Fibroblast of skin of abdomen (primary cell): ENCODE measurements at regions not wholly inside any gene's neighbourhood (a gene's known extent, or its start where the extent isn't known, plus 50 kb on each side); places are given as distances from the start of the nearest gene placed in this dataset.
"Not testable (repeated sequence)": the region's sequence is repeated elsewhere in the genome, so short reads cannot be mapped to it uniquely, and the experiment has no call there.

Experiments
- DNase-seq: peaks from one replicate; pipeline ENCODE4 v3.0.0-alpha.2; 2013

GRCh38 chr1:234861024-234861620 lies 251.1 kb upstream of the IRF2BP2 start:
- no peak for DNase-seq

- DNase-seq: no peak
Observed at GRCh38 chr1:234858722-234859121, 248.7 kb upstream of the IRF2BP2 start.

GRCh38 chr1:234856845-234857245 lies 246.9 kb upstream of the IRF2BP2 start:
- DNase-seq: no peak

GRCh38 chr1:234855851-234856250 lies 245.9 kb upstream of the IRF2BP2 start:
- DNase-seq: no peak

GRCh38 chr1:234854645-234855039 lies 244.7 kb upstream of the IRF2BP2 start:
- DNase-seq: no peak

GRCh38 chr1:234853906-234854644 lies 244.1 kb upstream of the IRF2BP2 start:
- no peak for DNase-seq

GRCh38 chr1:234852659-234853058 lies 242.7 kb upstream of the IRF2BP2 start:
- DNase-seq: no peak

GRCh38 chr1:234851450-234852438 lies 241.8 kb upstream of the IRF2BP2 start:
- DNase-seq: no peak

- DNase-seq: no peak
Observed at GRCh38 chr1:234849832-234850231, 239.9 kb upstream of the IRF2BP2 start.

GRCh38 chr1:234848972-234849649 lies 239.1 kb upstream of the IRF2BP2 start:
- peak; percentile 87 for DNase-seq

GRCh38 chr1:234846813-234847212 lies 236.8 kb upstream of the IRF2BP2 start:
- DNase-seq: not testable (repeated sequence)

- no peak for DNase-seq
Observed at GRCh38 chr1:234845836-234846235, 235.9 kb upstream of the IRF2BP2 start.

GRCh38 chr1:234845097-234845660 lies 235.2 kb upstream of the IRF2BP2 start:
- DNase-seq: no peak

- DNase-seq: no peak
Observed at GRCh38 chr1:234844479-234845031, 234.6 kb upstream of the IRF2BP2 start.

- DNase-seq: no peak
Observed at GRCh38 chr1:234843946-234844345, 234.0 kb upstream of the IRF2BP2 start.

- no peak for DNase-seq
Observed at GRCh38 chr1:234842726-234843641, 233.0 kb upstream of the IRF2BP2 start.

- peak; percentile 53 for DNase-seq
Observed at GRCh38 chr1:234841710-234842231, 231.8 kb upstream of the IRF2BP2 start.

GRCh38 chr1:234841281-234841680 lies 231.3 kb upstream of the IRF2BP2 start:
- no peak for DNase-seq

GRCh38 chr1:234840843-234841242 lies 230.9 kb upstream of the IRF2BP2 start:
- DNase-seq: no peak

- no peak for DNase-seq
Observed at GRCh38 chr1:234840253-234840652, 230.3 kb upstream of the IRF2BP2 start.
